ENCODE measurements at regions not wholly inside any gene's neighbourhood (a gene's known extent, or its start where the extent isn't known, plus 50 kb on each side); places are given as distances from the start of the nearest gene placed in this dataset.
A peak's percentile ranks its signal among the peaks of the same experiment; 100 is the strongest.

DNA sequence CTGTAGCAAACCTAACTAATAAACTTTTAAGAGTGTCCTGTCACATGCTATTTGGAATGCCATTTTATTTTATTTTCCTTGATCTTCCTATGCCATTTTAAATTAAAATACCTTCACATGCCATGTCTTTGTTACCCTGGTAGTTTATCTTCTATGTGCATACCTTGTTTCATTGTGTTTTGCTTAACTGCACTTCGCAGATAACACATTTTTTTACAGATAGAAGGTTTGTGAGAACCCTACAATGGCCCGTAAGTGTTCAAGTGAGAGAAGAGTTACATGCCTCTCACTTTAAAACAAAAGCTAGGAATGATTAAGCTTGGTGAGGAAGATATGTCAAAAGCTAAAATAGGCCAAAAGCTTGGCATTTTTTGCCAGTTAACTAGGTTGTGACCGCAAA is 744.1 kb downstream of the STIM2 start:
- Histone ChIP-seq H3K36me3 (ENCODE audit: control insufficient read depth, insufficient read depth, low read length) (no peaks in the 10 kb centered on the region), H3K9me3 (ENCODE audit: control insufficient read depth, insufficient read depth, low read depth, low read length) (no peaks in the 10 kb centered on the region), H3K4me3 (replicated peaks in 1 of 4; ENCODE audit: control extremely low read depth in 1 of 4, insufficient read depth in 1 of 4, low read depth in 3 of 4, low read length in 4 of 4) (no peak overlapping the region), H2AFZ (ENCODE audit: low read length) (no peak overlapping the region), H3K79me2 (ENCODE audit: control insufficient read depth, insufficient read depth, low read length) (no peaks in the 10 kb centered on the region), H3K9ac (ENCODE audit: insufficient read depth, low read length) (no peak overlapping the region), H3K27ac (ENCODE audit: insufficient read depth, low read length) (no peak overlapping the region), H3K27me3 (ENCODE audit: control insufficient read depth, insufficient read depth, low read length) (no peaks in the 10 kb centered on the region), H3K4me2 (ENCODE audit: extremely low read depth, insufficient read depth, low read length) (no peak overlapping the region), H3K4me1 (ENCODE audit: control insufficient read depth, extremely low read depth, insufficient read depth, low read length) (no peaks in the 10 kb centered on the region), H4K20me1 (ENCODE audit: control insufficient read depth, extremely low read depth, insufficient read depth, low read length) (no peaks in the 10 kb centered on the region)
- DNase-seq (ENCODE audit: low read depth in 2 of 2): no peak
- no peak for TF ChIP-seq EZH2 (IDR thresholded peaks at IDR 0.05; ENCODE audit: low read length, missing control alignments)
- TF ChIP-seq, protein P1, sequence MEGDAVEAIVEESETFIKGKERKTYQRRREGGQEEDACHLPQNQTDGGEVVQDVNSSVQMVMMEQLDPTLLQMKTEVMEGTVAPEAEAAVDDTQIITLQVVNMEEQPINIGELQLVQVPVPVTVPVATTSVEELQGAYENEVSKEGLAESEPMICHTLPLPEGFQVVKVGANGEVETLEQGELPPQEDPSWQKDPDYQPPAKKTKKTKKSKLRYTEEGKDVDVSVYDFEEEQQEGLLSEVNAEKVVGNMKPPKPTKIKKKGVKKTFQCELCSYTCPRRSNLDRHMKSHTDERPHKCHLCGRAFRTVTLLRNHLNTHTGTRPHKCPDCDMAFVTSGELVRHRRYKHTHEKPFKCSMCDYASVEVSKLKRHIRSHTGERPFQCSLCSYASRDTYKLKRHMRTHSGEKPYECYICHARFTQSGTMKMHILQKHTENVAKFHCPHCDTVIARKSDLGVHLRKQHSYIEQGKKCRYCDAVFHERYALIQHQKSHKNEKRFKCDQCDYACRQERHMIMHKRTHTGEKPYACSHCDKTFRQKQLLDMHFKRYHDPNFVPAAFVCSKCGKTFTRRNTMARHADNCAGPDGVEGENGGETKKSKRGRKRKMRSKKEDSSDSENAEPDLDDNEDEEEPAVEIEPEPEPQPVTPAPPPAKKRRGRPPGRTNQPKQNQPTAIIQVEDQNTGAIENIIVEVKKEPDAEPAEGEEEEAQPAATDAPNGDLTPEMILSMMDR (conservative IDR thresholded peaks at IDR 0.05 in 1 of 2, IDR thresholded peaks at IDR 0.05 in 1 of 2; ENCODE audit: low read depth in 1 of 2, low read length in 2 of 2): no peak

DNA sequence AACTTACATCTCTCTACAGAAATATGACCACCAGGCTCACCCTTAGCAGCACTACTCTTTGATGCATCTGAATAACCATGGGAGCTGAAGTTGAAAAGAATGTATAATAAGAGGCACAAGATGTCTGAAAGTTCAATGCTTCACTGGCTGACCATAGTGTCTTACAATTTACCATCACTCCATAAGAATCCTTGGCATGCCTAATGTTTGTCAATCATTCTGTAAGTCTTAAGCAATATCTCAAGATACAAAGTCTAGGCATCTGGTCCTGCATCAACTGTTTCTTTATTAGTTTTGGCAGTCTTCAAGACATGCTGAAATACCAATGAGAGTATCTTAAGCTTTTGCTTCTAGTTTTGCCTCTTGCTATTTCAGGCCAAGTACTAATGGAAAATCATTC is 755.5 kb downstream of the STIM2 start:
- Histone ChIP-seq H3K27ac (ENCODE audit: insufficient read depth, low read length) (no peak overlapping the region), H3K36me3 (ENCODE audit: control insufficient read depth, insufficient read depth, low read length) (no peaks in the 10 kb centered on the region), H4K20me1 (ENCODE audit: control insufficient read depth, extremely low read depth, insufficient read depth, low read length) (no peaks in the 10 kb centered on the region), H3K9me3 (ENCODE audit: control insufficient read depth, insufficient read depth, low read depth, low read length) (no peaks in the 10 kb centered on the region), H3K4me2 (ENCODE audit: extremely low read depth, insufficient read depth, low read length) (no peak overlapping the region), H3K4me1 (ENCODE audit: control insufficient read depth, extremely low read depth, insufficient read depth, low read length) (no peaks in the 10 kb centered on the region), H3K79me2 (ENCODE audit: control insufficient read depth, insufficient read depth, low read length) (no peaks in the 10 kb centered on the region), H3K4me3 (replicated peaks in 1 of 4; ENCODE audit: control extremely low read depth in 1 of 4, insufficient read depth in 1 of 4, low read depth in 3 of 4, low read length in 4 of 4) (no peak overlapping the region), H2AFZ (ENCODE audit: low read length) (no peak overlapping the region), H3K27me3 (ENCODE audit: control insufficient read depth, insufficient read depth, low read length) (no peaks in the 10 kb centered on the region), H3K9ac (ENCODE audit: insufficient read depth, low read length) (no peak overlapping the region)
- TF ChIP-seq EZH2 (IDR thresholded peaks at IDR 0.05; ENCODE audit: low read length, missing control alignments): no peak
- TF ChIP-seq, protein P1 (conservative IDR thresholded peaks at IDR 0.05 in 1 of 2, IDR thresholded peaks at IDR 0.05 in 1 of 2; ENCODE audit: low read depth in 1 of 2, low read length in 2 of 2): no peak
- peak in 1 of 2 donors; percentile 39 for DNase-seq (ENCODE audit: low read depth in 2 of 2)

DNA sequence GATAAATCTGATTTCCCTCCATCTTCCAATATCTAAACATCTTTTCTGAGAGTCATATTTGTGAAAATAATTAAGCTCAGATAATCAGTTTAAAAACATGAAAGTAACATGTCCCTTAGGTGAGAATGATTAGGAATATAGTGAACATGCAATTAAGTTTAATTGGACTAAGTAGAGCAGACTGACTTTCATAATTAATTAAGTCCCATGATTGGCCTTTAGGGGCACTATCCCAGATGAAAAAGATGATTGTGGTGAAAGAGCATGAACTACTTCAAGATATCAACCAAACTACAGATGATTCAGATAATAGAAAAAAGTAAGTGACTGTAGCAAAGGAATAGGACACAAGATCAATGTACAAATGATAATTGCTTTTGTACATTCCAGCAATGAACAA is 758.8 kb downstream of the STIM2 start:
- no peaks in the 10 kb centered on the region for H3K36me3 ChIP-seq (ENCODE audit: control insufficient read depth, insufficient read depth, low read length)
- DNase-seq (ENCODE audit: low read depth in 2 of 2): no peak
- TF ChIP-seq, protein P1 (conservative IDR thresholded peaks at IDR 0.05 in 1 of 2, IDR thresholded peaks at IDR 0.05 in 1 of 2; ENCODE audit: low read depth in 1 of 2, low read length in 2 of 2): no peak
- TF ChIP-seq EZH2 (IDR thresholded peaks at IDR 0.05; ENCODE audit: low read length, missing control alignments): no peak
- no peaks in the 10 kb centered on the region for H4K20me1 ChIP-seq (ENCODE audit: control insufficient read depth, extremely low read depth, insufficient read depth, low read length)
- no peaks in the 10 kb centered on the region for H3K79me2 ChIP-seq (ENCODE audit: control insufficient read depth, insufficient read depth, low read length)
- H3K4me2 ChIP-seq (ENCODE audit: extremely low read depth, insufficient read depth, low read length): no peak overlapping the region
- no peak overlapping the region for H3K27ac ChIP-seq (ENCODE audit: insufficient read depth, low read length)
- H3K4me3 ChIP-seq (replicated peaks in 1 of 4; ENCODE audit: control extremely low read depth in 1 of 4, insufficient read depth in 1 of 4, low read depth in 3 of 4, low read length in 4 of 4): no peak overlapping the region
- no peaks in the 10 kb centered on the region for H3K27me3 ChIP-seq (ENCODE audit: control insufficient read depth, insufficient read depth, low read length)
- no peak overlapping the region for H2AFZ ChIP-seq (ENCODE audit: low read length)
- no peak overlapping the region for H3K9ac ChIP-seq (ENCODE audit: insufficient read depth, low read length)
- H3K9me3 ChIP-seq (ENCODE audit: control insufficient read depth, insufficient read depth, low read depth, low read length): no peaks in the 10 kb centered on the region
- H3K4me1 ChIP-seq (ENCODE audit: control insufficient read depth, extremely low read depth, insufficient read depth, low read length): no peaks in the 10 kb centered on the region

Data from fibroblast of lung (primary cell).